ENCODE measurements at regions not wholly inside any gene's neighbourhood (a gene's known extent, or its start where the extent isn't known, plus 50 kb on each side); places are given as distances from the start of the nearest gene placed in this dataset.

- no peak for TF ChIP-seq CREB1 (CRISPR knock-in tag; IDR thresholded peaks at IDR 0.05; ENCODE audit: low read depth)
- TF ChIP-seq, protein P1, sequence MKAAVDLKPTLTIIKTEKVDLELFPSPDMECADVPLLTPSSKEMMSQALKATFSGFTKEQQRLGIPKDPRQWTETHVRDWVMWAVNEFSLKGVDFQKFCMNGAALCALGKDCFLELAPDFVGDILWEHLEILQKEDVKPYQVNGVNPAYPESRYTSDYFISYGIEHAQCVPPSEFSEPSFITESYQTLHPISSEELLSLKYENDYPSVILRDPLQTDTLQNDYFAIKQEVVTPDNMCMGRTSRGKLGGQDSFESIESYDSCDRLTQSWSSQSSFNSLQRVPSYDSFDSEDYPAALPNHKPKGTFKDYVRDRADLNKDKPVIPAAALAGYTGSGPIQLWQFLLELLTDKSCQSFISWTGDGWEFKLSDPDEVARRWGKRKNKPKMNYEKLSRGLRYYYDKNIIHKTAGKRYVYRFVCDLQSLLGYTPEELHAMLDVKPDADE (IDR thresholded peaks at IDR 0.05), result no peak
These were observed 169.7 kb downstream of the TMEM47 start (continued) for GRCh38 chrX:34487364-34487763.

DNA sequence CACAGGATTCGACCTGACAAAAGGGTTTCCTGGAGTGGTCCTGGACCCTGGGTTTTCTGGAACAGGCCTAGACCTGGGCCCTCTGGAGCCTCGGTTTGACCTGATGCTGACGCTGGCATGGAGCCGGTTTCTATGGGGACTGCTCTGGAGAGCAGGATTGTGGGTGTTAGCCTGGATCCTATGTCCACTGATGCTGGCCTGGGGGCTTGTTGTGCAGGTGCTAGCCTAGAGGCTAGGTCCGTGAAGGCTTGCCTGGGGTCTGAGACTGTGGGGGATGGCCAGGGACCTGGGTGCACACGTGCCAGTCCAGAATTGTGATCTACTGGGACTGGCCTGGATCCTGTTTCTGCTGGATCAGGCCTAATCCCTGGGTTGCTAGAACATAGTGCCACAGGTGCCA, 173.1 kb downstream of the TMEM47 start:
- no peaks in the 10 kb centered on the region for H3K4me1 ChIP-seq (ENCODE audit: insufficient read depth)
- H2AFZ ChIP-seq, result no peak overlapping the region
- no peaks in the 10 kb centered on the region for H3K9me2 ChIP-seq (ENCODE audit: insufficient read depth)
- no peak for ATAC-seq
- no peaks in the 10 kb centered on the region for H4K20me1 ChIP-seq (replicated peaks; ENCODE audit: insufficient read depth)
- H3K27ac ChIP-seq (ENCODE audit: low read depth), result no peak overlapping the region
- DNase-seq (ENCODE audit: low spot score), result no peak
- Mint-ChIP-seq H3K36me3 (ENCODE audit: low read depth) (no peaks in the 10 kb centered on the region), H3K27ac (no peak overlapping the region), H3K9me3 (no peaks in the 10 kb centered on the region), H3K27me3 (ENCODE audit: insufficient read depth, low read depth, poor library complexity) (no peaks in the 10 kb centered on the region), H3K4me3 (no peak overlapping the region), H3K4me1 (no peaks in the 10 kb centered on the region)
- H3K36me3 ChIP-seq (ENCODE audit: insufficient read depth), result no peaks in the 10 kb centered on the region
- no peaks in the 10 kb centered on the region for H3F3A ChIP-seq (replicated peaks; ENCODE audit: low read depth)
- H3K79me2 ChIP-seq (replicated peaks; ENCODE audit: insufficient read depth), result no peaks in the 10 kb centered on the region
- H3K4me2 ChIP-seq, result no peak overlapping the region
- no peak overlapping the region for H3K4me3 ChIP-seq
- no peaks in the 10 kb centered on the region for H3K27me3 ChIP-seq (ENCODE audit: insufficient read depth)
- no peak for TF ChIP-seq JUNB (IDR thresholded peaks at IDR 0.05; ENCODE audit: unreplicated experiment)
- no peak for TF ChIP-seq REST (IDR thresholded peaks at IDR 0.05; ENCODE audit: unreplicated experiment)
- TF ChIP-seq POLR2AphosphoS5 (IDR thresholded peaks at IDR 0.05; ENCODE audit: low read depth), result no peak
- TF ChIP-seq CTCF (conservative IDR thresholded peaks at IDR 0.05; ENCODE audit: low read depth in 2 of 2), result no peak
- no peak for TF ChIP-seq NANOG (IDR thresholded peaks at IDR 0.05; ENCODE audit: borderline replicate concordance)
- no peak for TF ChIP-seq ZNF331 (CRISPR knock-in tag; IDR thresholded peaks at IDR 0.05; ENCODE audit: low read depth)
- TF ChIP-seq STAT1 (IDR thresholded peaks at IDR 0.05; ENCODE audit: unreplicated experiment), result no peak
- TF ChIP-seq ZNF114 (CRISPR knock-in tag; IDR thresholded peaks at IDR 0.05), result no peak
- no peak for TF ChIP-seq EZH2phosphoT487 (IDR thresholded peaks at IDR 0.05; ENCODE audit: unreplicated experiment)
- TF ChIP-seq, protein P2, sequence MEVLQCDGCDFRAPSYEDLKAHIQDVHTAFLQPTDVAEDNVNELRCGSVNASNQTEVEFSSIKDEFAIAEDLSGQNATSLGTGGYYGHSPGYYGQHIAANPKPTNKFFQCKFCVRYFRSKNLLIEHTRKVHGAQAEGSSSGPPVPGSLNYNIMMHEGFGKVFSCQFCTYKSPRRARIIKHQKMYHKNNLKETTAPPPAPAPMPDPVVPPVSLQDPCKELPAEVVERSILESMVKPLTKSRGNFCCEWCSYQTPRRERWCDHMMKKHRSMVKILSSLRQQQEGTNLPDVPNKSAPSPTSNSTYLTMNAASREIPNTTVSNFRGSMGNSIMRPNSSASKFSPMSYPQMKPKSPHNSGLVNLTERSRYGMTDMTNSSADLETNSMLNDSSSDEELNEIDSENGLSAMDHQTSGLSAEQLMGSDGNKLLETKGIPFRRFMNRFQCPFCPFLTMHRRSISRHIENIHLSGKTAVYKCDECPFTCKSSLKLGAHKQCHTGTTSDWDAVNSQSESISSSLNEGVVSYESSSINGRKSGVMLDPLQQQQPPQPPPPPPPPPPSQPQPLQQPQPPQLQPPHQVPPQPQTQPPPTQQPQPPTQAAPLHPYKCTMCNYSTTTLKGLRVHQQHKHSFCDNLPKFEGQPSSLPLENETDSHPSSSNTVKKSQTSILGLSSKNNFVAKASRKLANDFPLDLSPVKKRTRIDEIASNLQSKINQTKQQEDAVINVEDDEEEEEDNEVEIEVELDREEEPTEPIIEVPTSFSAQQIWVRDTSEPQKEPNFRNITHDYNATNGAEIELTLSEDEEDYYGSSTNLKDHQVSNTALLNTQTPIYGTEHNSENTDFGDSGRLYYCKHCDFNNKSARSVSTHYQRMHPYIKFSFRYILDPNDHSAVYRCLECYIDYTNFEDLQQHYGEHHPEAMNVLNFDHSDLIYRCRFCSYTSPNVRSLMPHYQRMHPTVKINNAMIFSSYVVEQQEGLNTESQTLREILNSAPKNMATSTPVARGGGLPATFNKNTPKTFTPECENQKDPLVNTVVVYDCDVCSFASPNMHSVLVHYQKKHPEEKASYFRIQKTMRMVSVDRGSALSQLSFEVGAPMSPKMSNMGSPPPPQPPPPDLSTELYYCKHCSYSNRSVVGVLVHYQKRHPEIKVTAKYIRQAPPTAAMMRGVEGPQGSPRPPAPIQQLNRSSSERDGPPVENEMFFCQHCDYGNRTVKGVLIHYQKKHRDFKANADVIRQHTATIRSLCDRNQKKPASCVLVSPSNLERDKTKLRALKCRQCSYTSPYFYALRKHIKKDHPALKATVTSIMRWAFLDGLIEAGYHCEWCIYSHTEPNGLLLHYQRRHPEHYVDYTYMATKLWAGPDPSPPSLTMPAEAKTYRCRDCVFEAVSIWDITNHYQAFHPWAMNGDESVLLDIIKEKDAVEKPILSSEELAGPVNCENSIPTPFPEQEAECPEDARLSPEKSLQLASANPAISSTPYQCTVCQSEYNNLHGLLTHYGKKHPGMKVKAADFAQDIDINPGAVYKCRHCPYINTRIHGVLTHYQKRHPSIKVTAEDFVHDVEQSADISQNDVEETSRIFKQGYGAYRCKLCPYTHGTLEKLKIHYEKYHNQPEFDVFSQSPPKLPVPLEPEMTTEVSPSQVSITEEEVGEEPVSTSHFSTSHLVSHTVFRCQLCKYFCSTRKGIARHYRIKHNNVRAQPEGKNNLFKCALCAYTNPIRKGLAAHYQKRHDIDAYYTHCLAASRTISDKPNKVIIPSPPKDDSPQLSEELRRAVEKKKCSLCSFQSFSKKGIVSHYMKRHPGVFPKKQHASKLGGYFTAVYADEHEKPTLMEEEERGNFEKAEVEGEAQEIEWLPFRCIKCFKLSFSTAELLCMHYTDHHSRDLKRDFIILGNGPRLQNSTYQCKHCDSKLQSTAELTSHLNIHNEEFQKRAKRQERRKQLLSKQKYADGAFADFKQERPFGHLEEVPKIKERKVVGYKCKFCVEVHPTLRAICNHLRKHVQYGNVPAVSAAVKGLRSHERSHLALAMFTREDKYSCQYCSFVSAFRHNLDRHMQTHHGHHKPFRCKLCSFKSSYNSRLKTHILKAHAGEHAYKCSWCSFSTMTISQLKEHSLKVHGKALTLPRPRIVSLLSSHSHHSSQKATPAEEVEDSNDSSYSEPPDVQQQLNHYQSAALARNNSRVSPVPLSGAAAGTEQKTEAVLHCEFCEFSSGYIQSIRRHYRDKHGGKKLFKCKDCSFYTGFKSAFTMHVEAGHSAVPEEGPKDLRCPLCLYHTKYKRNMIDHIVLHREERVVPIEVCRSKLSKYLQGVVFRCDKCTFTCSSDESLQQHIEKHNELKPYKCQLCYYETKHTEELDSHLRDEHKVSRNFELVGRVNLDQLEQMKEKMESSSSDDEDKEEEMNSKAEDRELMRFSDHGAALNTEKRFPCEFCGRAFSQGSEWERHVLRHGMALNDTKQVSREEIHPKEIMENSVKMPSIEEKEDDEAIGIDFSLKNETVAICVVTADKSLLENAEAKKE (CRISPR knock-in tag; IDR thresholded peaks at IDR 0.05), result no peak
- TF ChIP-seq EZH2 (IDR thresholded peaks at IDR 0.05; ENCODE audit: low read depth, unreplicated experiment), result no peak
- TF ChIP-seq, protein P1 (IDR thresholded peaks at IDR 0.05), result no peak

Measured in GM23338 (cell line).